ENCODE measurements at regions not wholly inside any gene's neighbourhood (a gene's known extent, or its start where the extent isn't known, plus 50 kb on each side); places are given as distances from the start of the nearest gene placed in this dataset.

DNA sequence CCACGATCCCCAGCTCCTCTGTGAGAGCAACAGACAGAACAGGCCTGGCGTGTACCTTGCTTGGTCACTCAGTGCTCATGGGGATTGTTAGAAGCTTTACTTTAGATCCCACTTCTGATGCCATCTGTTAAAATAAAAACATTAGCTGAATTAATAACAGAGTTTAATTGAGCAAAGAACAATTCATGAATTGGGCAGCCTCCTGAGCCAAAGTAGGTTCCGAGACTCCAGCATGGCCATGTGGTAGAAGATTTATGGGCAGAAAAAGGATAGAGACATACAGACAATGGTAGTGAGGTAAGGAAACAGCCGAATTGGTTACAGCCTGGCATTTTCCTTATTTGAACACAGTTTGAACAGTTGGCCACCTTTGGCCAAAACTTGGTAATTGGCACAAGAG, 223.9 kb upstream of the TRPC4 start:
- Histone ChIP-seq H3K4me3 (no peak overlapping the region), H3K9me3 (no peaks in the 10 kb centered on the region), H3K27ac (no peak overlapping the region), H3K4me1 (replicated peaks) (no peaks in the 10 kb centered on the region), H3K27me3 (replicated peaks; ENCODE audit: insufficient read depth) (no peaks in the 10 kb centered on the region), H3K36me3 (no peaks in the 10 kb centered on the region)
- no peak for DNase-seq (ENCODE audit: low spot score)
- TF ChIP-seq POLR2AphosphoS5 (IDR thresholded peaks at IDR 0.05): no peak
- no peak for TF ChIP-seq POLR2A (IDR thresholded peaks at IDR 0.05)
- TF ChIP-seq, protein P1, sequence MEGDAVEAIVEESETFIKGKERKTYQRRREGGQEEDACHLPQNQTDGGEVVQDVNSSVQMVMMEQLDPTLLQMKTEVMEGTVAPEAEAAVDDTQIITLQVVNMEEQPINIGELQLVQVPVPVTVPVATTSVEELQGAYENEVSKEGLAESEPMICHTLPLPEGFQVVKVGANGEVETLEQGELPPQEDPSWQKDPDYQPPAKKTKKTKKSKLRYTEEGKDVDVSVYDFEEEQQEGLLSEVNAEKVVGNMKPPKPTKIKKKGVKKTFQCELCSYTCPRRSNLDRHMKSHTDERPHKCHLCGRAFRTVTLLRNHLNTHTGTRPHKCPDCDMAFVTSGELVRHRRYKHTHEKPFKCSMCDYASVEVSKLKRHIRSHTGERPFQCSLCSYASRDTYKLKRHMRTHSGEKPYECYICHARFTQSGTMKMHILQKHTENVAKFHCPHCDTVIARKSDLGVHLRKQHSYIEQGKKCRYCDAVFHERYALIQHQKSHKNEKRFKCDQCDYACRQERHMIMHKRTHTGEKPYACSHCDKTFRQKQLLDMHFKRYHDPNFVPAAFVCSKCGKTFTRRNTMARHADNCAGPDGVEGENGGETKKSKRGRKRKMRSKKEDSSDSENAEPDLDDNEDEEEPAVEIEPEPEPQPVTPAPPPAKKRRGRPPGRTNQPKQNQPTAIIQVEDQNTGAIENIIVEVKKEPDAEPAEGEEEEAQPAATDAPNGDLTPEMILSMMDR (IDR thresholded peaks at IDR 0.05): no peak
- intact Hi-C loops (cut with DNase I): no loop called here
- WGBS: 86% methylated on average over 4 of the region's 4 CpGs

DNA sequence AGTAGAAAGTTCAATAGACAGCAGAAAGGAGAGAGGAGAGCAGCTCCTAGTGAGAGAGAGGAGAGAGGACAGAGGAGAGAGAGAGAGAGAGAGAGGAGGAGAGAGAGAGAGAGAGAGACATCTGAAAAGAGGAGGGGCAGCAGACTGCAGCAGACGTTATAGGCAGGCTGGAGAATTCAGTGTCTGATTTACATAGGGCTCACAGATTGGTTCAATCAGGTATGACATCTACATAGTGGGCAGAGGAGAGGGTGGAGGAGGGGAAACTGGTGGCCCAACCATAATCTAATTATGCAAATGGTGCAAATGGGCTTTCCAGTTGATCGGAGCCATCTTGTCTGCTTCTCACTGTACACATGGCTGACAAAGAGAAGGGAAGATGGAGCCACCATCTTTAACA, 221.3 kb upstream of the TRPC4 start:
- intact Hi-C loops (cut with DNase I): no loop called here
- 31% methylated on average over 2 of the region's 2 CpGs for WGBS
- no peak for TF ChIP-seq POLR2AphosphoS5 (IDR thresholded peaks at IDR 0.05)
- no peak for TF ChIP-seq POLR2A (IDR thresholded peaks at IDR 0.05)
- TF ChIP-seq, protein P1 (IDR thresholded peaks at IDR 0.05): no peak
- Histone ChIP-seq H3K27ac (no peak overlapping the region), H3K4me1 (replicated peaks) (no peaks in the 10 kb centered on the region), H3K36me3 (no peaks in the 10 kb centered on the region), H3K27me3 (replicated peaks; ENCODE audit: insufficient read depth) (no peaks in the 10 kb centered on the region), H3K9me3 (no peaks in the 10 kb centered on the region), H3K4me3 (no peak overlapping the region)
- DNase-seq (ENCODE audit: low spot score): no peak

- intact Hi-C loops (cut with DNase I): no loop called here
- WGBS: 84% methylated on average over 3 of the region's 4 CpGs
- H3K36me3 ChIP-seq: no peaks in the 10 kb centered on the region
- no peak overlapping the region for H3K4me3 ChIP-seq
- no peak overlapping the region for H3K27ac ChIP-seq
- DNase-seq (ENCODE audit: low spot score): no peak
- no peaks in the 10 kb centered on the region for H3K4me1 ChIP-seq (replicated peaks)
- H3K9me3 ChIP-seq: no peaks in the 10 kb centered on the region
- TF ChIP-seq, protein P1 (IDR thresholded peaks at IDR 0.05): no peak
- TF ChIP-seq POLR2AphosphoS5 (IDR thresholded peaks at IDR 0.05) (no peak), POLR2A (IDR thresholded peaks at IDR 0.05) (no peak)
- no peaks in the 10 kb centered on the region for H3K27me3 ChIP-seq (replicated peaks; ENCODE audit: insufficient read depth)
Observed at GRCh38 chr13:38086721-38087120, 217.1 kb upstream of the TRPC4 start.

GRCh38 chr13:38086013-38086412, 216.4 kb upstream of the TRPC4 start:
- TF ChIP-seq, protein P1 (IDR thresholded peaks at IDR 0.05): no peak
- TF ChIP-seq POLR2A (IDR thresholded peaks at IDR 0.05) (no peak), POLR2AphosphoS5 (IDR thresholded peaks at IDR 0.05) (no peak)
- Histone ChIP-seq H3K9me3 (no peaks in the 10 kb centered on the region), H3K27ac (no peak overlapping the region), H3K4me1 (replicated peaks) (no peaks in the 10 kb centered on the region), H3K27me3 (replicated peaks; ENCODE audit: insufficient read depth) (no peaks in the 10 kb centered on the region), H3K4me3 (no peak overlapping the region), H3K36me3 (no peaks in the 10 kb centered on the region)
- 96% methylated on average over 3 of the region's 3 CpGs for WGBS
- intact Hi-C loops (cut with DNase I): no loop called here
- no peak for DNase-seq (ENCODE audit: low spot score)

DNA sequence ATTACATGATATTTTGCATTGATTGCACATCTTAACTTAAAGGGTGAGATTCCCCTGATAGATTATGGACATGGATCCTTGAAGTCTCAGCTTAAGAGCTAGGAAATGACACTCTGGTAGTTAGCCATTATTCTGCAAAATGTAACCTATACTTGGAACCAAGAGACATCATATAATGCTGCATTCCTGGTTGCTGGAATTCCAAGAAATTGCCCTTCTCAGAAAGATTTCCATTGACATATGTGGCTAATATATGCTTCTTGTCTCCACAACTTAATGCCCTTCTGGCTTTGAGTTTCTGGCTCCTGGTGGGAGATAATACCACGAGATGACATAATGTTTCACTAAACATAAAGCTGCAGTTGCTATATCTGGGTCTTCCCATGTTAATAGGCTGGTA, 204.4 kb upstream of the TRPC4 start:
- TF ChIP-seq, protein P1 (IDR thresholded peaks at IDR 0.05): no peak
- TF ChIP-seq POLR2AphosphoS5 (IDR thresholded peaks at IDR 0.05) (no peak), POLR2A (IDR thresholded peaks at IDR 0.05) (no peak)

More for the DNA sequence above, 204.4 kb upstream of the TRPC4 start:
- intact Hi-C loops (cut with DNase I): no loop called here
- no peak for DNase-seq (ENCODE audit: low spot score)
- Histone ChIP-seq H3K9me3 (no peaks in the 10 kb centered on the region), H3K27me3 (replicated peaks; ENCODE audit: insufficient read depth) (no peaks in the 10 kb centered on the region), H3K27ac (no peak overlapping the region), H3K36me3 (no peaks in the 10 kb centered on the region), H3K4me3 (no peak overlapping the region), H3K4me1 (replicated peaks) (no peaks in the 10 kb centered on the region)
- WGBS: 76% methylated on average over 1 of the region's 1 CpG
